ENCODE measurements at regions not wholly inside any gene's neighbourhood (a gene's known extent, or its start where the extent isn't known, plus 50 kb on each side); places are given as distances from the start of the nearest gene placed in this dataset.

DNA sequence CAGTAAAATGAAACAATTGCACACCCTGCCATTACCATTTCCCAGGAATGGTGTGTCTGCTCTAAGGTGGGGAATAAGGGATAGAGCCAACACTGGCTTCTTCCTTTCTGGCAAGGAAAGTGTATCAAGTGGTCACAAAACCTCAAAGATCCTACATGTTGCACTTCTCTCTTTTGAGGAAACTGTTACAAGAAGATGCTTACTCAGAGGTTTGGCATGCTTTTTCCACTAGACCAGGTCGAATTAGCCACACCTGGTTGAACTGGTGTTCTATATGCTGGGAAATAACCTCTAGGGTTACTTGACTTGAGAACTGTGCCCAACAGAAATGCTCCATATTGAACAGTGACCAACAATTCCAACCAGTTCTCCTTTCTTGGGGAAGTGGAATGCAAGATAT lies 102.9 kb downstream of the LRRN1 start:
- Histone ChIP-seq H3K4me1 (ENCODE audit: insufficient read depth, low read length, poor library complexity, severe bottlenecking) (no peaks in the 10 kb centered on the region), H3K9me2 (ENCODE audit: insufficient read depth, low read length) (no peaks in the 10 kb centered on the region), H4K20me1 (ENCODE audit: insufficient read depth, low read length) (no peaks in the 10 kb centered on the region), H3K4me2 (ENCODE audit: low read length) (no peak overlapping the region), H3K27ac (ENCODE audit: low read depth, low read length, poor library complexity, severe bottlenecking) (no peak overlapping the region), H3K9me3 (ENCODE audit: low read length) (no peaks in the 10 kb centered on the region), H3K79me2 (ENCODE audit: insufficient read depth, low read depth, low read length) (no peaks in the 10 kb centered on the region), H3K36me3 (ENCODE audit: insufficient read depth, low read length) (no peaks in the 10 kb centered on the region), H2AFZ (ENCODE audit: low read length) (no peak overlapping the region), H3K4me3 (ENCODE audit: low read depth, low read length, poor library complexity, severe bottlenecking) (no peak overlapping the region)
- no TSS peak for BruUV-seq (replicated peaks)
- POLR2A ChIA-PET: no interaction called here
- CTCF ChIA-PET (ENCODE audit: unreplicated experiment): no interaction called here
- DNase-seq (ENCODE audit: low spot score): no peak
- intact Hi-C loops (cut with micrococcal nuclease; ENCODE audit: unreplicated experiment): no loop called here
- TF ChIP-seq EZH2phosphoT487 (IDR thresholded peaks at IDR 0.05; ENCODE audit: borderline replicate concordance, low read depth, low read length) (no peak), CTCF (conservative IDR thresholded peaks at IDR 0.05; ENCODE audit: low read length) (no peak)

- CTCF ChIA-PET (ENCODE audit: unreplicated experiment): no interaction called here
- POLR2A ChIA-PET: no interaction called here
- no peak overlapping the region for H3K4me3 ChIP-seq (ENCODE audit: low read depth, low read length, poor library complexity, severe bottlenecking)
- no TSS peak for BruUV-seq (replicated peaks)
- H3K9me3 ChIP-seq (ENCODE audit: low read length): no peaks in the 10 kb centered on the region
- no peaks in the 10 kb centered on the region for H3K9me2 ChIP-seq (ENCODE audit: insufficient read depth, low read length)
- H3K4me1 ChIP-seq (ENCODE audit: insufficient read depth, low read length, poor library complexity, severe bottlenecking): no peaks in the 10 kb centered on the region
- no peak for DNase-seq (ENCODE audit: low spot score)
- H3K27ac ChIP-seq (ENCODE audit: low read depth, low read length, poor library complexity, severe bottlenecking): no peak overlapping the region
- H3K79me2 ChIP-seq (ENCODE audit: insufficient read depth, low read depth, low read length): no peaks in the 10 kb centered on the region
- intact Hi-C loops (cut with micrococcal nuclease; ENCODE audit: unreplicated experiment): no loop called here
- TF ChIP-seq CTCF (conservative IDR thresholded peaks at IDR 0.05; ENCODE audit: low read length) (no peak), EZH2phosphoT487 (IDR thresholded peaks at IDR 0.05; ENCODE audit: borderline replicate concordance, low read depth, low read length) (no peak)
- no peaks in the 10 kb centered on the region for H3K36me3 ChIP-seq (ENCODE audit: insufficient read depth, low read length)
- H4K20me1 ChIP-seq (ENCODE audit: insufficient read depth, low read length): no peaks in the 10 kb centered on the region
- no peak overlapping the region for H3K4me2 ChIP-seq (ENCODE audit: low read length)
- no peak overlapping the region for H2AFZ ChIP-seq (ENCODE audit: low read length)
These were observed 106.9 kb downstream of the LRRN1 start for GRCh38 chr3:3906171-3906570.

GRCh38 chr3:3907023-3907422 lies 107.8 kb downstream of the LRRN1 start:
- Histone ChIP-seq H4K20me1 (ENCODE audit: insufficient read depth, low read length) (no peaks in the 10 kb centered on the region), H3K27ac (ENCODE audit: low read depth, low read length, poor library complexity, severe bottlenecking) (no peak overlapping the region), H3K9me2 (ENCODE audit: insufficient read depth, low read length) (no peaks in the 10 kb centered on the region), H3K4me1 (ENCODE audit: insufficient read depth, low read length, poor library complexity, severe bottlenecking) (no peaks in the 10 kb centered on the region), H3K4me2 (ENCODE audit: low read length) (no peak overlapping the region), H2AFZ (ENCODE audit: low read length) (no peak overlapping the region), H3K36me3 (ENCODE audit: insufficient read depth, low read length) (no peaks in the 10 kb centered on the region), H3K79me2 (ENCODE audit: insufficient read depth, low read depth, low read length) (no peaks in the 10 kb centered on the region), H3K9me3 (ENCODE audit: low read length) (no peaks in the 10 kb centered on the region), H3K4me3 (ENCODE audit: low read depth, low read length, poor library complexity, severe bottlenecking) (no peak overlapping the region)
- POLR2A ChIA-PET: no interaction called here
- CTCF ChIA-PET (ENCODE audit: unreplicated experiment): no interaction called here
- no TSS peak for BruUV-seq (replicated peaks)
- DNase-seq (ENCODE audit: low spot score): no peak
- TF ChIP-seq CTCF (conservative IDR thresholded peaks at IDR 0.05; ENCODE audit: low read length): no peak
- no peak for TF ChIP-seq EZH2phosphoT487 (IDR thresholded peaks at IDR 0.05; ENCODE audit: borderline replicate concordance, low read depth, low read length)
- intact Hi-C loops (cut with micrococcal nuclease; ENCODE audit: unreplicated experiment): no loop called here
